ENCODE measurements at regions not wholly inside any gene's neighbourhood (a gene's known extent, or its start where the extent isn't known, plus 50 kb on each side); places are given as distances from the start of the nearest gene placed in this dataset.

GRCh38 chr20:8974009-8974708 is 94.7 kb upstream of the PLCB4 start:
- Histone ChIP-seq H3K4ac (ENCODE audit: low read depth in 1 of 2, low read length in 2 of 2) (no peak overlapping the region), H2BK12ac (ENCODE audit: low read length in 2 of 2) (no peak overlapping the region), H3K4me1 (ENCODE audit: control insufficient read depth, insufficient read depth, low read depth, low read length) (no peaks in the 10 kb centered on the region), H2BK15ac (ENCODE audit: low read depth, poor library complexity, severe bottlenecking) (no peak overlapping the region), H3K9me3 (ENCODE audit: control insufficient read depth, low read length) (no peaks in the 10 kb centered on the region), H3K4me2 (ENCODE audit: low read length, poor library complexity, severe bottlenecking) (no peak overlapping the region), H2AK5ac (ENCODE audit: low read length, severe bottlenecking) (no peak overlapping the region), H3K27ac (ENCODE audit: low read length, poor library complexity, severe bottlenecking) (no peak overlapping the region), H3K79me1 (replicated peaks; ENCODE audit: low read length, poor library complexity, severe bottlenecking) (no peaks in the 10 kb centered on the region), H3K27me3 (ENCODE audit: control insufficient read depth in 1 of 2, insufficient read depth in 1 of 2, low read length in 2 of 2) (no peaks in the 10 kb centered on the region), H4K8ac (ENCODE audit: low read length) (no peak overlapping the region), H3K14ac (ENCODE audit: low read length in 2 of 2) (no peak overlapping the region), H3K36me3 (ENCODE audit: control insufficient read depth in 1 of 2, insufficient read depth in 2 of 2, low read depth in 1 of 2, low read length in 2 of 2) (no peaks in the 10 kb centered on the region), H2BK5ac (ENCODE audit: low read depth, low read length, poor library complexity, severe bottlenecking) (no peak overlapping the region), H3K23ac (ENCODE audit: low read length in 2 of 2) (no peak overlapping the region), H3K18ac (ENCODE audit: low read depth in 1 of 2, low read length in 2 of 2) (no peak overlapping the region), H4K91ac (ENCODE audit: low read length) (no peak overlapping the region), H3K9ac (ENCODE audit: low read length) (no peak overlapping the region), H2BK120ac (ENCODE audit: low read depth, low read length) (no peak overlapping the region), H2AFZ (ENCODE audit: low read depth, low read length) (no peak overlapping the region), H3K4me3 (ENCODE audit: insufficient read depth in 1 of 2, low read depth in 1 of 2, low read length in 2 of 2) (no peak overlapping the region)
- no peak for DNase-seq
- 43% methylated on average over 1 of the region's 2 CpGs for WGBS

DNA sequence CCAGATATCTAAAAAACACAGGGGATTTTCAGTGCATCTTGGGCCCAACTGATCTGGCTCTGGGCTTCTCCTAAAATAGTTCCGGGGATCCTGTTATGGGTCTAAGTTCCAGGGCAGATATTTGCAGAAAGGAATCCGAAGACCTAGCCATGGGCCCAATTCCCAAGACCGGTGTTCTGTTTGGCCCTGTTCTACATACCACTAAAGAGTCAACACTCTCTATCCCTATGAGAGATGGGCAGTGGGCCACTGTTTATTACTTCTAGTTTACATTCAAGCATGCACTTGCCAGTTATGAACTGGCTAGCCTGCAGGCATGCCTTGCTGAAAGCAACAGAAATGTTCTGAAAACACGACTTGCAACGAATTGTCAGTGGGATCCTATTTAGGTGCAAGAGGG is 87.4 kb upstream of the PLCB4 start:
- Histone ChIP-seq H3K79me1 (replicated peaks; ENCODE audit: low read length, poor library complexity, severe bottlenecking) (no peaks in the 10 kb centered on the region), H3K4me2 (ENCODE audit: low read length, poor library complexity, severe bottlenecking) (no peak overlapping the region), H3K36me3 (ENCODE audit: control insufficient read depth in 1 of 2, insufficient read depth in 2 of 2, low read depth in 1 of 2, low read length in 2 of 2) (no peaks in the 10 kb centered on the region), H3K4me1 (ENCODE audit: control insufficient read depth, insufficient read depth, low read depth, low read length) (no peaks in the 10 kb centered on the region), H4K91ac (ENCODE audit: low read length) (no peak overlapping the region), H3K4me3 (ENCODE audit: insufficient read depth in 1 of 2, low read depth in 1 of 2, low read length in 2 of 2) (no peak overlapping the region), H3K9me3 (ENCODE audit: control insufficient read depth, low read length) (no peaks in the 10 kb centered on the region), H4K8ac (ENCODE audit: low read length) (no peak overlapping the region), H2BK15ac (ENCODE audit: low read depth, poor library complexity, severe bottlenecking) (no peak overlapping the region), H2AK5ac (ENCODE audit: low read length, severe bottlenecking) (no peak overlapping the region), H2BK5ac (ENCODE audit: low read depth, low read length, poor library complexity, severe bottlenecking) (no peak overlapping the region), H3K27ac (ENCODE audit: low read length, poor library complexity, severe bottlenecking) (no peak overlapping the region), H2AFZ (ENCODE audit: low read depth, low read length) (no peak overlapping the region), H3K18ac (ENCODE audit: low read depth in 1 of 2, low read length in 2 of 2) (no peak overlapping the region), H2BK120ac (ENCODE audit: low read depth, low read length) (no peak overlapping the region), H3K27me3 (ENCODE audit: control insufficient read depth in 1 of 2, insufficient read depth in 1 of 2, low read length in 2 of 2) (no peaks in the 10 kb centered on the region), H2BK12ac (ENCODE audit: low read length in 2 of 2) (no peak overlapping the region), H3K4ac (ENCODE audit: low read depth in 1 of 2, low read length in 2 of 2) (no peak overlapping the region), H3K9ac (ENCODE audit: low read length) (no peak overlapping the region), H3K14ac (ENCODE audit: low read length in 2 of 2) (no peak overlapping the region), H3K23ac (ENCODE audit: low read length in 2 of 2) (no peak overlapping the region)
- no peak for DNase-seq
- 93% methylated on average over 5 of the region's 5 CpGs for WGBS

DNA sequence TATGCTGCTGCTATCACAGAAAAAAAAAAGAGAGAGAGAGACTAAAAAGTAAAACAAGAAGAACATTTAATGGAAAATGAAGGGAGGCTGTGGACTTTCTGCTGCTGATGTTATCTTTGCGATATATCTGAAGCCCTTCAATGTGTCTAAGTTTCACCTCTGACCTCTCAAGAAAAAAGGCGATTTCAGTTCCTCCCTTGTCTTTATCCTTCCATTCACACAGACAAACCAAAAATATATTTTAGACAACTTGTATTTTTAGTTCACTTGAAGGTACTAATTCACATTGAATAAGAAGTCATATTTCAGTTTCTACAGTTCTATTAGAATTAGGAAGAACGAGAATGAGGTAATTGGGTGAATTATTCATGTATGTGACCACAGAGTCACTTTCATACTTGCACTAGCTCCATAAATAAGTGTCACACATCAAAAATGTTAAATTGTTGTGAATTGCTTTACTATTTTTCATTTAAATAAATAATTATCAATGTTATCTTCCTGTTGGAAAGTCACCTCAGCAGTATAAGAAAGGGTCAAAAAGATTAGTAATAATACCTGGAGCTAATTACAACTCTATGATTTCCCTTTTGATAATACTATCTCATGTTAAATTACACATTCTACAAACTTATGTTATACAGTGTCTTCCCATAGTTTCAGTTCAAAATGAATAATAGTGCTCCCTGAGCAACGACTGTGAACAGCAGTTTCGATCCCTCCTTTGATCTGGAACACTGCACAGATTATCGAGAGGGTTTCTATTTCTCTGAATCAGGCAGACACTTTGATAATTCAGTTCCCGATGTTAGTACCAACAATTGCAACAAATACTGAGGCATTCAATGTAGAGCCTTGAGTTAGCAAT is 85.2 kb upstream of the PLCB4 start:
- Histone ChIP-seq H3K18ac (ENCODE audit: low read depth in 1 of 2, low read length in 2 of 2) (no peak overlapping the region), H4K91ac (ENCODE audit: low read length) (no peak overlapping the region), H3K9ac (ENCODE audit: low read length) (no peak overlapping the region), H3K27ac (ENCODE audit: low read length, poor library complexity, severe bottlenecking) (no peak overlapping the region), H4K8ac (ENCODE audit: low read length) (no peak overlapping the region), H3K23ac (ENCODE audit: low read length in 2 of 2) (no peak overlapping the region), H2BK15ac (ENCODE audit: low read depth, poor library complexity, severe bottlenecking) (no peak overlapping the region), H3K4me3 (ENCODE audit: insufficient read depth in 1 of 2, low read depth in 1 of 2, low read length in 2 of 2) (no peak overlapping the region), H3K4ac (ENCODE audit: low read depth in 1 of 2, low read length in 2 of 2) (no peak overlapping the region), H2AK5ac (ENCODE audit: low read length, severe bottlenecking) (no peak overlapping the region), H3K27me3 (ENCODE audit: control insufficient read depth in 1 of 2, insufficient read depth in 1 of 2, low read length in 2 of 2) (no peaks in the 10 kb centered on the region), H3K36me3 (ENCODE audit: control insufficient read depth in 1 of 2, insufficient read depth in 2 of 2, low read depth in 1 of 2, low read length in 2 of 2) (no peaks in the 10 kb centered on the region), H3K4me2 (ENCODE audit: low read length, poor library complexity, severe bottlenecking) (no peak overlapping the region), H3K79me1 (replicated peaks; ENCODE audit: low read length, poor library complexity, severe bottlenecking) (no peaks in the 10 kb centered on the region), H2BK12ac (ENCODE audit: low read length in 2 of 2) (no peak overlapping the region), H2AFZ (ENCODE audit: low read depth, low read length) (no peak overlapping the region), H3K4me1 (ENCODE audit: control insufficient read depth, insufficient read depth, low read depth, low read length) (no peaks in the 10 kb centered on the region), H2BK120ac (ENCODE audit: low read depth, low read length) (no peak overlapping the region), H2BK5ac (ENCODE audit: low read depth, low read length, poor library complexity, severe bottlenecking) (no peak overlapping the region), H3K14ac (ENCODE audit: low read length in 2 of 2) (no peak overlapping the region), H3K9me3 (ENCODE audit: control insufficient read depth, low read length) (no peaks in the 10 kb centered on the region)
- DNase-seq = no peak
- 92% methylated on average over 3 of the region's 7 CpGs for WGBS

- no peak overlapping the region for H3K18ac ChIP-seq (ENCODE audit: low read depth in 1 of 2, low read length in 2 of 2)
- H2BK5ac ChIP-seq (ENCODE audit: low read depth, low read length, poor library complexity, severe bottlenecking) = no peak overlapping the region
- H3K4me3 ChIP-seq (ENCODE audit: insufficient read depth in 1 of 2, low read depth in 1 of 2, low read length in 2 of 2) = no peak overlapping the region
- no peaks in the 10 kb centered on the region for H3K4me1 ChIP-seq (ENCODE audit: control insufficient read depth, insufficient read depth, low read depth, low read length)
- H4K91ac ChIP-seq (ENCODE audit: low read length) = no peak overlapping the region
- H3K27me3 ChIP-seq (ENCODE audit: control insufficient read depth in 1 of 2, insufficient read depth in 1 of 2, low read length in 2 of 2) = no peaks in the 10 kb centered on the region
- H3K79me1 ChIP-seq (replicated peaks; ENCODE audit: low read length, poor library complexity, severe bottlenecking) = no peaks in the 10 kb centered on the region
- no peak overlapping the region for H2BK15ac ChIP-seq (ENCODE audit: low read depth, poor library complexity, severe bottlenecking)
- H3K14ac ChIP-seq (ENCODE audit: low read length in 2 of 2) = no peak overlapping the region
- DNase-seq = no peak
- no peak overlapping the region for H3K9ac ChIP-seq (ENCODE audit: low read length)
- H2BK12ac ChIP-seq (ENCODE audit: low read length in 2 of 2) = no peak overlapping the region
- no peak overlapping the region for H3K4ac ChIP-seq (ENCODE audit: low read depth in 1 of 2, low read length in 2 of 2)
- no CpG with 5 or more reads among the region's 2 CpGs for WGBS
- H3K27ac ChIP-seq (ENCODE audit: low read length, poor library complexity, severe bottlenecking) = no peak overlapping the region
- H3K36me3 ChIP-seq (ENCODE audit: control insufficient read depth in 1 of 2, insufficient read depth in 2 of 2, low read depth in 1 of 2, low read length in 2 of 2) = no peaks in the 10 kb centered on the region
- H2BK120ac ChIP-seq (ENCODE audit: low read depth, low read length) = no peak overlapping the region
- no peak overlapping the region for H4K8ac ChIP-seq (ENCODE audit: low read length)
- H2AFZ ChIP-seq (ENCODE audit: low read depth, low read length) = no peak overlapping the region
- no peak overlapping the region for H2AK5ac ChIP-seq (ENCODE audit: low read length, severe bottlenecking)
- no peak overlapping the region for H3K23ac ChIP-seq (ENCODE audit: low read length in 2 of 2)
- H3K4me2 ChIP-seq (ENCODE audit: low read length, poor library complexity, severe bottlenecking) = no peak overlapping the region
- no peaks in the 10 kb centered on the region for H3K9me3 ChIP-seq (ENCODE audit: control insufficient read depth, low read length)
Measured at GRCh38 chr20:8986631-8987030, 82.3 kb upstream of the PLCB4 start.
